IMR-90 (cell line): ENCODE measurements at regions not wholly inside any gene's neighbourhood (a gene's known extent, or its start where the extent isn't known, plus 50 kb on each side); places are given as distances from the start of the nearest gene placed in this dataset.

ENCODE experiments used
- MAZ ChIP-seq: IDR thresholded peaks from 2 replicates; pipeline ENCODE4 v1.6.1; 2012; ENCODE audit warnings: low read depth, mild to moderate bottlenecking, low read length, improper control_type of control experiment, moderate library complexity, borderline replicate concordance
- MXI1 ChIP-seq: IDR thresholded peaks from 2 replicates; pipeline ENCODE4 v1.6.1; 2012; ENCODE audit warnings: low read depth, mild to moderate bottlenecking, low read length, moderate library complexity, borderline replicate concordance
- POLR2A ChIP-seq: IDR thresholded peaks from 2 replicates; pipeline ENCODE4 v1.6.1; 2012; ENCODE audit warnings: mild to moderate bottlenecking, low read depth, low read length
- TF ChIP-seq, protein P1 (sequence below): conservative IDR thresholded peaks from 2 replicates; pipeline ENCODE4 v1.5.1; 2012; ENCODE audit warnings: mild to moderate bottlenecking, low read depth, low read length, improper control_type of control experiment

DNA sequence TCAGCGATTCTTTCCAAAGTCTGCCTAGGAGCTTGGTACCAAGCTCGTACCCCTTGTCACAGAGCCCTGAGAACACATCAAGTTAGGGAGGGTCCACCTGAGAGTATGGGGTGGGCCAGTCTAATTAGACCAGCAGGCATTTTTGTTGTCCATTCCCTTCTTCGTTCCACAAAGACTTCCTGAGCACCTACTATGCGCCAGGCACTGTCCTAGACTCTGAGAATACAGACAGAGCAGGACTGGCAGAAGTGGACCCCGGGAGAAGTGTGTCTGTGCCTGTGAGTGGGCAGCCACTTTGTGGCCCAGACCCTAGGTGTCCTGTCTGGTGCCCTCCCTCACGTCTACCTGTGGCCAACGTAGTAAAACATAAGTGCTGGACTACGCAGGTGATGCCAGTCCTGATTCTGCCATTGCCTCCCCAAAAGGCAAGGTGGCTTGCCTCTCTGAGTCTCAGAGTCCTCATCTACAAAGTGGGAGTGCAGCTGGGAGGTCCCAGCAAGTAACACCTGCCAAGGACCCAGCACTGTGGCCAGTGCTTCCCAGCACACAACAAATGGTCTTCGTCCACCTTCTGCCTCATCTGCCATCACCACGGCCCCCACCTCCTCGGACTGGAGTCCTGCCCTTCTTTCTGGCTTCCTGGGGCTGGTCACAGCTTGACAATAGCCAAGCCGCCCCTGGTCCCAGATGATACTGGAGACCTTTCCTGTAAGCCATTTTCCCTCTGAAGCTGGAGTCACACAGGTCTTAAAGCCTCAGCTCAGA, 54.3 kb upstream of the DUSP5 start:
- TF ChIP-seq, protein P1, sequence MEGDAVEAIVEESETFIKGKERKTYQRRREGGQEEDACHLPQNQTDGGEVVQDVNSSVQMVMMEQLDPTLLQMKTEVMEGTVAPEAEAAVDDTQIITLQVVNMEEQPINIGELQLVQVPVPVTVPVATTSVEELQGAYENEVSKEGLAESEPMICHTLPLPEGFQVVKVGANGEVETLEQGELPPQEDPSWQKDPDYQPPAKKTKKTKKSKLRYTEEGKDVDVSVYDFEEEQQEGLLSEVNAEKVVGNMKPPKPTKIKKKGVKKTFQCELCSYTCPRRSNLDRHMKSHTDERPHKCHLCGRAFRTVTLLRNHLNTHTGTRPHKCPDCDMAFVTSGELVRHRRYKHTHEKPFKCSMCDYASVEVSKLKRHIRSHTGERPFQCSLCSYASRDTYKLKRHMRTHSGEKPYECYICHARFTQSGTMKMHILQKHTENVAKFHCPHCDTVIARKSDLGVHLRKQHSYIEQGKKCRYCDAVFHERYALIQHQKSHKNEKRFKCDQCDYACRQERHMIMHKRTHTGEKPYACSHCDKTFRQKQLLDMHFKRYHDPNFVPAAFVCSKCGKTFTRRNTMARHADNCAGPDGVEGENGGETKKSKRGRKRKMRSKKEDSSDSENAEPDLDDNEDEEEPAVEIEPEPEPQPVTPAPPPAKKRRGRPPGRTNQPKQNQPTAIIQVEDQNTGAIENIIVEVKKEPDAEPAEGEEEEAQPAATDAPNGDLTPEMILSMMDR: no peak
- TF ChIP-seq POLR2A: no peak
- no peak for TF ChIP-seq MAZ
- no peak for TF ChIP-seq MXI1
